C4-2B (cell line): ENCODE measurements at regions not wholly inside any gene's neighbourhood (a gene's known extent, or its start where the extent isn't known, plus 50 kb on each side); places are given as distances from the start of the nearest gene placed in this dataset.

ENCODE experiments used
- CTCF ChIP-seq: fragments of 450-650 bp; conservative IDR thresholded peaks from 2 replicates; pipeline ENCODE4 v1.5.1; 2017; ENCODE audit warnings: mild to moderate bottlenecking
- ZFX ChIP-seq: fragments of 450-650 bp; IDR thresholded peaks from 2 replicates; pipeline ENCODE4 v1.6.1; 2017

GRCh38 chr16:50972876-50973275 is 178.2 kb downstream of the SALL1 start:
- TF ChIP-seq CTCF (no peak), ZFX (no peak)
